Stomach (tissue), 8 donors: ENCODE measurements at regions not wholly inside any gene's neighbourhood (a gene's known extent, or its start where the extent isn't known, plus 50 kb on each side); places are given as distances from the start of the nearest gene placed in this dataset.
"Not testable (repeated sequence)": the region's sequence is repeated elsewhere in the genome, so short reads cannot be mapped to it uniquely, and the experiment has no call there.

Experiments
- DNase-seq, 2 donors: peaks; one replicate each; pipeline versions ENCODE4 v3.0.0 to v3.0.0-alpha.2; 2013 to 2019
- H3K27ac ChIP-seq, 5 donors: fragments of 200-600 bp in 4 of 5; sonication (generic) in 4 of 5; one replicate each; pipeline ENCODE4 v1.5.1; 2013 to 2019; ENCODE audit warnings: mild to moderate bottlenecking in 1 of 5, moderate library complexity in 1 of 5
- H3K27me3 ChIP-seq, 3 donors: fragments of 200-600 bp; sonication (generic); one replicate each; pipeline ENCODE4 v1.5.1; 2017 to 2019; ENCODE audit warnings: mixed run types in 1 of 3
- H3K36me3 ChIP-seq, 4 donors: fragments of 200-600 bp; sonication (generic); 1 replicate in 3 of 4; 2 replicates in 1 of 4; pipeline ENCODE4 v1.5.1; 2016 to 2019
- H3K4me1 ChIP-seq, 4 donors: fragments of 200-600 bp; sonication (generic); one replicate each; pipeline ENCODE4 v1.5.1; 2016 to 2019
- H3K4me3 ChIP-seq, 4 donors: fragments of 200-600 bp; sonication (generic) in 3 of 4; one replicate each; pipeline ENCODE4 v1.5.1; 2016 to 2019; ENCODE audit warnings: mild to moderate bottlenecking in 1 of 4
- H3K9me3 ChIP-seq, 4 donors: fragments of 200-600 bp; sonication (generic); one replicate each; pipeline ENCODE4 v1.5.1; 2016 to 2019
- CTCF ChIP-seq, 7 experiments: fragments of 450-650 bp in 4 of 7; fragments of 200-600 bp in 3 of 7; sonication (generic) in 3 of 7; IDR thresholded peaks; one replicate each; pipeline ENCODE4 v1.5.1; 2016 to 2019; ENCODE audit warnings: antibody characterized with exemption in 7 of 7, control low read depth in 2 of 7, mild to moderate bottlenecking in 1 of 7
- EP300 ChIP-seq: sonication (generic); formaldehyde crosslinking; IDR thresholded peaks from one replicate; pipeline ENCODE4 v1.6.1; 2017; ENCODE audit warnings: antibody characterized with exemption
- POLR2A ChIP-seq, 4 donors: fragments of 450-650 bp; IDR thresholded peaks; one replicate each; pipeline ENCODE4 v1.6.1; 2016; ENCODE audit warnings: antibody characterized with exemption in 4 of 4, control low read depth in 2 of 4, mild to moderate bottlenecking in 1 of 4, moderate library complexity in 1 of 4
- POLR2AphosphoS5 ChIP-seq, 3 donors: sonication (generic); formaldehyde crosslinking; IDR thresholded peaks; one replicate each; pipeline ENCODE4 v1.6.1; 2016; ENCODE audit warnings: antibody characterized with exemption in 3 of 3
- WGBS, 5 donors: extraction: QIAGEN DNeasy Blood & Tissue Kit in 3 of 5; methylation state at CpG; one replicate each; pipeline versions ENCODE4 v1.1.5 to v1.1.7; 2013 to 2018; 5-methylcytosine and 5-hydroxymethylcytosine counted together
- intact Hi-C: fragments of 100-400 bp; cut with DNase I; formaldehyde crosslinking; loops from one replicate; pipeline ENCODE4 v1.15.1; 2023; ENCODE audit warnings: low total_unique reads
- donor health status: healthy with polysubstance abuse.
- donor health status: Bipolar disorder and iron deficiency.
- donor health status: healthy.

GRCh38 chr4:123602007-123602406 is 205.4 kb downstream of the SPRY1 start:
- peaks cover 0 to 31% (median 28%) of the 10 kb centered on the region in 4 donors for H3K4me1 ChIP-seq

GRCh38 chr4:123603165-123603564 is 206.6 kb downstream of the SPRY1 start:
- no peak for TF ChIP-seq POLR2A (IDR thresholded peaks at IDR 0.05)
- no peak for TF ChIP-seq CTCF (IDR thresholded peaks at IDR 0.05)
- no peak for TF ChIP-seq POLR2AphosphoS5 (IDR thresholded peaks at IDR 0.05)
- no peak for TF ChIP-seq EP300
- peaks cover 0 to 31% (median 28%) of the 10 kb centered on the region in 4 donors for H3K4me1 ChIP-seq
- no peak overlapping the region for H3K4me3 ChIP-seq
- no peaks in the 10 kb centered on the region for H3K9me3 ChIP-seq
- intact Hi-C loops: no loop called here
- no peaks in the 10 kb centered on the region for H3K36me3 ChIP-seq
- peak; percentile 32 to 86 for DNase-seq
- WGBS, 5 donors: 34 to 60% (median 51%) methylated on average over 7 of the region's 7 CpGs
- no peak overlapping the region for H3K27ac ChIP-seq
- H3K27me3 ChIP-seq: no peaks in the 10 kb centered on the region

More at GRCh38 chr4:123602007-123602406, 205.4 kb downstream of the SPRY1 start:
- H3K27me3 ChIP-seq: no peaks in the 10 kb centered on the region
- DNase-seq: no peak
- no peaks in the 10 kb centered on the region for H3K9me3 ChIP-seq
- no peaks in the 10 kb centered on the region for H3K36me3 ChIP-seq
- intact Hi-C loops: no loop called here
- H3K27ac ChIP-seq: no peak overlapping the region
- TF ChIP-seq POLR2AphosphoS5 (IDR thresholded peaks at IDR 0.05) (no peak), POLR2A (IDR thresholded peaks at IDR 0.05) (no peak), CTCF (IDR thresholded peaks at IDR 0.05) (no peak), EP300 (no peak)
- no peak overlapping the region for H3K4me3 ChIP-seq
- WGBS, 5 donors: 91 to 98% (median 93%) methylated on average over 4 of the region's 4 CpGs

DNA sequence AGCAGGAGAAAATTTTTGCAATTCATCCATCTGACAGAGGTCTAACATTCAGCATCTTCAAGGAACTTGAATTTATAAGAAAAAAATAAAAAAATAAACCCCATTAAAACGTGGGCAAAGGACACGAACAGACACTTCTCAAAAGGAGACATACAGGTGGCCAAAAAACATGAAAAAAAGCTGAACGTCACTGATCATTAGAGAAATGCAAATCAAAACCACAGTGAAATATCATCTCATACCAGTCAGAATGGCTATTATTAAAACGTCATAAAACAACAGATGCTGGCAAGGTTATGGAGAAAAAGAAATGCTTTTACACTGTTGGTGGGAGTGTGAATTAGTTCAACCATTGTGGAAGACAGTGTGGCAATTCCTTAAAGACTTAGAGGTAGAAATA is 209.2 kb downstream of the SPRY1 start:
- peaks cover 0 to 11% (median 7%) of the 10 kb centered on the region in 4 donors for H3K4me1 ChIP-seq
- DNase-seq, H3K36me3 ChIP-seq, H3K9me3 ChIP-seq, H3K4me3 ChIP-seq, H3K27ac ChIP-seq, intact Hi-C loops, H3K27me3 ChIP-seq: not testable (repeated sequence)
- WGBS, 5 donors: 83 to 93% (median 88%) methylated on average over 4 of the region's 4 CpGs

- WGBS, 5 donors: 77 to 94% (median 88%) methylated on average over 2 of the region's 2 CpGs
- H3K4me3 ChIP-seq: no peak overlapping the region
- H3K4me1 ChIP-seq: peaks cover 0 to 10% (median 7%) of the 10 kb centered on the region in 4 donors
- H3K36me3 ChIP-seq: no peaks in the 10 kb centered on the region
- H3K27ac ChIP-seq: no peak overlapping the region
- no peaks in the 10 kb centered on the region for H3K9me3 ChIP-seq
- DNase-seq: no peak
- H3K27me3 ChIP-seq: no peaks in the 10 kb centered on the region
- intact Hi-C loops: no loop called here
- TF ChIP-seq POLR2AphosphoS5 (IDR thresholded peaks at IDR 0.05) (no peak), CTCF (IDR thresholded peaks at IDR 0.05) (no peak), POLR2A (IDR thresholded peaks at IDR 0.05) (no peak), EP300 (no peak)
These were observed 209.7 kb downstream of the SPRY1 start for GRCh38 chr4:123606336-123606735.

GRCh38 chr4:123606946-123607542 is 210.4 kb downstream of the SPRY1 start:
- no peaks in the 10 kb centered on the region for H3K36me3 ChIP-seq
- no peak overlapping the region for H3K4me3 ChIP-seq
- H3K9me3 ChIP-seq: no peaks in the 10 kb centered on the region
- no peaks in the 10 kb centered on the region for H3K27me3 ChIP-seq
- DNase-seq: no peak
- WGBS, 5 donors: 82 to 86% (median 84%) methylated on average over 3 of the region's 3 CpGs
- H3K27ac ChIP-seq: no peak overlapping the region
- intact Hi-C loops: no loop called here
- peaks cover 0 to 10% (median 7%) of the 10 kb centered on the region in 4 donors for H3K4me1 ChIP-seq
- no peak for TF ChIP-seq POLR2AphosphoS5 (IDR thresholded peaks at IDR 0.05)
- TF ChIP-seq EP300: no peak
- no peak for TF ChIP-seq POLR2A (IDR thresholded peaks at IDR 0.05)
- TF ChIP-seq CTCF (IDR thresholded peaks at IDR 0.05): no peak
